GM12891 (cell line): ENCODE measurements at regions not wholly inside any gene's neighbourhood (a gene's known extent, or its start where the extent isn't known, plus 50 kb on each side); places are given as distances from the start of the nearest gene placed in this dataset.

Experiments used
- POLR2A ChIP-seq: IDR thresholded peaks from 2 replicates; pipeline ENCODE4 v1.6.1; 2011; ENCODE audit warnings: low read depth, low read length, control low read depth
- POLR2AphosphoS5 ChIP-seq: IDR thresholded peaks from 2 replicates; pipeline ENCODE4 v1.6.1; 2011; ENCODE audit warnings: low read depth, low read length, control low read depth
- POU2F2 ChIP-seq: IDR thresholded peaks from 2 replicates; pipeline ENCODE4 v1.6.1; 2011; ENCODE audit warnings: low read depth, mild to moderate bottlenecking, control low read depth, low read length, moderate library complexity
- SPI1 ChIP-seq: IDR thresholded peaks from 2 replicates; pipeline ENCODE4 v1.6.1; 2011; ENCODE audit warnings: low read depth, low read length, control low read depth
- TAF1 ChIP-seq: IDR thresholded peaks from 2 replicates; pipeline ENCODE4 v1.6.1; 2011; ENCODE audit warnings: low read depth, low read length, control low read depth

GRCh38 chr4:187499956-187500355, 495.6 kb upstream of the ZFP42 start:
- TF ChIP-seq POLR2AphosphoS5 (no peak), TAF1 (no peak), POLR2A (no peak), SPI1 (no peak), POU2F2 (no peak)
